ENCODE measurements at regions not wholly inside any gene's neighbourhood (a gene's known extent, or its start where the extent isn't known, plus 50 kb on each side); places are given as distances from the start of the nearest gene placed in this dataset.

DNA sequence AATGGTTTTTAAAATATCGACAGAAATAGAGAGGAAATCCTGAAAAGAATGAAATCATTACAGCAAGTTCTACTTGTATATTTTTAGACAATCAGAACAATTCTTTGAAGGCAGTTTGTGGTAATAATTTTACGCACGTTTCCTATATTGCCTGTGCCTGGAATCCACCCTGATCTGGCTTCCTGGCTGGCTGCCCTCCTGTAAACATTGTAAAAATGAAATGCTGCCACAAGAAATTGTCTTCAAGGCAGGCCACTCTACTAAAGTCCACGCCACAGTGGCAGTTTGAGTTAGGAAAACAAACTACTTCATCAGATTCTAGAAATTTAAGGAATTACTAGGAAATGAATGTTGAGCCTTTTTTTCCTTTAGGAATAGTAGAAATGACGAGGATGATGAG, 454.5 kb upstream of the NR5A2 start:
- TF ChIP-seq, protein P1, sequence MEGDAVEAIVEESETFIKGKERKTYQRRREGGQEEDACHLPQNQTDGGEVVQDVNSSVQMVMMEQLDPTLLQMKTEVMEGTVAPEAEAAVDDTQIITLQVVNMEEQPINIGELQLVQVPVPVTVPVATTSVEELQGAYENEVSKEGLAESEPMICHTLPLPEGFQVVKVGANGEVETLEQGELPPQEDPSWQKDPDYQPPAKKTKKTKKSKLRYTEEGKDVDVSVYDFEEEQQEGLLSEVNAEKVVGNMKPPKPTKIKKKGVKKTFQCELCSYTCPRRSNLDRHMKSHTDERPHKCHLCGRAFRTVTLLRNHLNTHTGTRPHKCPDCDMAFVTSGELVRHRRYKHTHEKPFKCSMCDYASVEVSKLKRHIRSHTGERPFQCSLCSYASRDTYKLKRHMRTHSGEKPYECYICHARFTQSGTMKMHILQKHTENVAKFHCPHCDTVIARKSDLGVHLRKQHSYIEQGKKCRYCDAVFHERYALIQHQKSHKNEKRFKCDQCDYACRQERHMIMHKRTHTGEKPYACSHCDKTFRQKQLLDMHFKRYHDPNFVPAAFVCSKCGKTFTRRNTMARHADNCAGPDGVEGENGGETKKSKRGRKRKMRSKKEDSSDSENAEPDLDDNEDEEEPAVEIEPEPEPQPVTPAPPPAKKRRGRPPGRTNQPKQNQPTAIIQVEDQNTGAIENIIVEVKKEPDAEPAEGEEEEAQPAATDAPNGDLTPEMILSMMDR (conservative IDR thresholded peaks at IDR 0.05 in 1 of 2, IDR thresholded peaks at IDR 0.05 in 1 of 2; ENCODE audit: extremely low read depth in 1 of 2, insufficient read depth in 1 of 2, low read depth in 1 of 2, low read length in 2 of 2) = no peak
- no peak for TF ChIP-seq EZH2 (IDR thresholded peaks at IDR 0.05; ENCODE audit: borderline replicate concordance, low read length)
